IPS-18a (cell line): ENCODE measurements at regions not wholly inside any gene's neighbourhood (a gene's known extent, or its start where the extent isn't known, plus 50 kb on each side); places are given as distances from the start of the nearest gene placed in this dataset.

Source experiments
- H3K27ac ChIP-seq: one replicate; pipeline ENCODE4 v1.5.1; 2013; ENCODE audit warnings: low read length
- H3K27me3 ChIP-seq: one replicate; pipeline ENCODE4 v1.6.1; 2013; ENCODE audit warnings: mild to moderate bottlenecking, low read length; ENCODE audit not compliant: control insufficient read depth, insufficient read depth
- H3K36me3 ChIP-seq: one replicate; pipeline ENCODE4 v1.6.1; 2013; ENCODE audit warnings: low read depth, low read length; ENCODE audit not compliant: control insufficient read depth
- H3K4me1 ChIP-seq: one replicate; pipeline ENCODE4 v1.6.1; 2013; ENCODE audit warnings: low read depth, low read length; ENCODE audit not compliant: control insufficient read depth
- H3K4me3 ChIP-seq: one replicate; pipeline ENCODE4 v1.5.1; 2013; ENCODE audit warnings: low read length
- H3K9ac ChIP-seq: one replicate; pipeline ENCODE4 v1.6.1; 2013; ENCODE audit warnings: mild to moderate bottlenecking, low read length, moderate library complexity
- H3K9me3 ChIP-seq: one replicate; pipeline ENCODE4 v1.6.1; 2013; ENCODE audit warnings: low read depth, low read length; ENCODE audit not compliant: control insufficient read depth

GRCh38 chr2:66050392-66050791 is 384.5 kb upstream of the MEIS1 start:
- Histone ChIP-seq H3K27me3 (no peaks in the 10 kb centered on the region), H3K27ac (no peak overlapping the region), H3K36me3 (no peaks in the 10 kb centered on the region), H3K4me3 (no peak overlapping the region), H3K9me3 (no peaks in the 10 kb centered on the region), H3K9ac (no peak overlapping the region), H3K4me1 (peaks cover 8% of the 10 kb centered on the region)

GRCh38 chr2:66048667-66049066 is 386.3 kb upstream of the MEIS1 start:
- peaks cover 8% of the 10 kb centered on the region for H3K4me1 ChIP-seq
- no peaks in the 10 kb centered on the region for H3K27me3 ChIP-seq
- H3K9ac ChIP-seq, result no peak overlapping the region

GRCh38 chr2:66041902-66042657 is 392.8 kb upstream of the MEIS1 start:
- Histone ChIP-seq H3K27ac (no peak overlapping the region), H3K4me3 (no peak overlapping the region), H3K9ac (no peak overlapping the region), H3K4me1 (no peaks in the 10 kb centered on the region), H3K36me3 (no peaks in the 10 kb centered on the region), H3K27me3 (no peaks in the 10 kb centered on the region), H3K9me3 (no peaks in the 10 kb centered on the region)

More at GRCh38 chr2:66048667-66049066, 386.3 kb upstream of the MEIS1 start:
- Histone ChIP-seq H3K4me3 (no peak overlapping the region), H3K27ac (no peak overlapping the region), H3K36me3 (no peaks in the 10 kb centered on the region), H3K9me3 (no peaks in the 10 kb centered on the region)

DNA sequence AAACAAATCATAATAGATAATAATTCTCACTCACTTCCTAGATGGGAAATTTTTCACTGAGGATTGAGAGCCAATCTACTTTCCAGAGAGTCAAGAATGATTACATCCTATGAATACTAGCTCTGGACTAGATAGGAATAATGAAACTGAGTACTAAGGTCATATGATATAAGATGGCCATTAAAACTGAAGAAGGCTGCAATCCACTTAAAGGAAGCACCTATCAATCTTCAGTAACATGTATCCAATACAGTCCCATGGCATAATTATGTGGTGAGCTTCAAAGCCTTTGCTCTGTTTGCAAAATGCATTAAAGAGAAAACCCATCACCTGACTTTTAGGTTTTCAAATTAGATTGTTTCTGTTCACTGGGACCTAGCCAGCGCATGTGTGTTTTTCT is 398.0 kb upstream of the MEIS1 start:
- no peaks in the 10 kb centered on the region for H3K36me3 ChIP-seq
- no peak overlapping the region for H3K4me3 ChIP-seq
- no peaks in the 10 kb centered on the region for H3K4me1 ChIP-seq
- H3K9ac ChIP-seq, result no peak overlapping the region
- H3K9me3 ChIP-seq, result no peaks in the 10 kb centered on the region
- no peaks in the 10 kb centered on the region for H3K27me3 ChIP-seq
- H3K27ac ChIP-seq, result no peak overlapping the region

DNA sequence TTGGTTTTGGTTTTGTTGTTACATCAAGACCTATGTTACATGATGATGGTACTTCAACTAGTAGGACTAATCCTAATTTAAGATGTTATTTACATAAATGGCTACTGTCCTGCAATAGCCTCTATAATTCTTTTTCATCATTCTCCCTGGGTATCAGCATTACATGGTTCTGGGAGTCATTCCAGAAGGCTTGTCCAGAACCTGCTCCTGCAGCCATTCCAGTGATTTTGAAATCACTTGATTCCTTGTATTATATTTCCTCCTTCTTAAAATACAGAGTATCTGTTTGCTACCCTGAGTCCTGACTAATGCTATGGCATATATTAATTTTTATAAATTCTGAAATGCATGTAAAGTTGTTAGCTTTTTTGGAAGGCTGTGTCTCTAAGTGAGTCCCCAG is 400.5 kb upstream of the MEIS1 start:
- Histone ChIP-seq H3K4me3 (no peak overlapping the region), H3K9me3 (no peaks in the 10 kb centered on the region), H3K36me3 (no peaks in the 10 kb centered on the region), H3K4me1 (no peaks in the 10 kb centered on the region), H3K9ac (no peak overlapping the region), H3K27ac (no peak overlapping the region), H3K27me3 (no peaks in the 10 kb centered on the region)

DNA sequence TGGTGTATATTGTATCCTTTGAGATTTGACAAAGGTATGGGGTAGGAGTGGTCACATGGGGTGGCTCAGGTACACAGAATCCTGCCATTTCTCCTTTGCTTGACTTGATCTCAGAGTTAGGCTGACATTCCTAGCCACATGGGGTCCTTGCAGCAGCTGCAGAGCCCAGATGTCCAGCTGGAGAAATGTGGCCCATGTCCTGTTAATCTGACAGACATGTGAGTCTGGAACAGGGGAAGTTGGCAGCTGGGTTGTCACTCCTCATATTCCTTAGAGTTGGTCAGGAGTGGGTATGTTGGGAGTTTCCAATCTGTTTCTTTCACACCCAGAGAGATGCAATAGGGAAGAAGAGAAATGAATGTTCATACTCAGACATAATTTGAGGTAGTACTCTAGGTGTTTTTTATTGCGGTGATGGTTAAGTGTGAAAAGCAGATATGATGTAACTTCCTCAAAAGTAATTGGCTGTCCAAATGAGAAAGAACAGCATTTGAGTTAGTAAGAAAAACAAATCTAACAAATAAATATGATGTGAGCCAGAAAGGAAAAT is 402.6 kb upstream of the MEIS1 start:
- Histone ChIP-seq H3K9me3 (no peaks in the 10 kb centered on the region), H3K36me3 (no peaks in the 10 kb centered on the region), H3K27me3 (no peaks in the 10 kb centered on the region), H3K4me1 (no peaks in the 10 kb centered on the region), H3K27ac (no peak overlapping the region), H3K4me3 (no peak overlapping the region), H3K9ac (no peak overlapping the region)

DNA sequence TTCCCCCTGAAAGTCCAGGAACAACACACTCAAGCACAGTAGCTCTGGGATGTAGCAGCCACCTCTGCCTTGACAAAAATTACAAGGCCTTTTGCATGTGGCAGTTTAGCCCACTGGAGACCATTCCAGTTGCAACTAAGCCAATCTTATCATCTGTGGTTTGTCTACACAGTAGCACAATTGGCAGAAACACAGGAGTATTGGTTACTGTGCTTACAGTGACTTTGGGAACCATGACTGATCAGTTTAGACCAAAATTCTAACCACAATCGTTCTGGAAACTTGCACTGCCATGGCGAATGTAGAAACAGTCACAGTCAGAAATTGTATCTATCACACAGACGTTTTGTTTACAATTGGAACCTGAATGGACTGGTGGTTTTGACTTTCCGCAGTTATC is 403.7 kb upstream of the MEIS1 start:
- Histone ChIP-seq H3K27ac (no peak overlapping the region), H3K4me3 (no peak overlapping the region), H3K36me3 (no peaks in the 10 kb centered on the region), H3K4me1 (no peaks in the 10 kb centered on the region), H3K9me3 (no peaks in the 10 kb centered on the region), H3K27me3 (no peaks in the 10 kb centered on the region), H3K9ac (no peak overlapping the region)

GRCh38 chr2:66030553-66030952 is 404.4 kb upstream of the MEIS1 start:
- no peak overlapping the region for H3K4me3 ChIP-seq
- no peaks in the 10 kb centered on the region for H3K4me1 ChIP-seq
- H3K36me3 ChIP-seq, result no peaks in the 10 kb centered on the region
- no peaks in the 10 kb centered on the region for H3K9me3 ChIP-seq
- H3K27ac ChIP-seq, result no peak overlapping the region
- H3K9ac ChIP-seq, result no peak overlapping the region
- H3K27me3 ChIP-seq, result no peaks in the 10 kb centered on the region

- no peaks in the 10 kb centered on the region for H3K9me3 ChIP-seq
- H3K36me3 ChIP-seq, result no peaks in the 10 kb centered on the region
- H3K27ac ChIP-seq, result no peak overlapping the region
- H3K4me3 ChIP-seq, result no peak overlapping the region
- no peaks in the 10 kb centered on the region for H3K27me3 ChIP-seq
- H3K4me1 ChIP-seq, result peaks cover 6% of the 10 kb centered on the region
- no peak overlapping the region for H3K9ac ChIP-seq
Measured at GRCh38 chr2:66024391-66024790, 410.5 kb upstream of the MEIS1 start.

DNA sequence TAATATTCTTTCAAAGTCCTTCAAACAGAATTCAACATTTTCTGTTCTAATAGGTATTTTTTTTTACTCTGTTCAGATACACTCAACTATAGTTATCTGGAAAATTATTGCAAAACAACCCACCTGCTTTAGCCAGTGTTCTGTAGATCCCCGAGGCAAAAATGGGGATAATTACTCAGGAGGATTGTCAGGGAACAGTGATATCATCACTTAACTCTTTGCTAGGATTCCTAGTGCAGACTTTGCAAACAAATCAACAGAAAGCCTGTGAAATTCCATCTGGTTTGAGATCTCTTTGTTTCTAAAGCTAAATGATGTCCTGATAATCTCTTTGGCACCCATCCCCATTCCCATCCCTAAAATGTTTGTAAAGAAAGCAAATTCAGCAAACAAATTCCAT is 413.6 kb upstream of the MEIS1 start:
- Histone ChIP-seq H3K27ac (no peak overlapping the region), H3K9ac (no peak overlapping the region), H3K9me3 (no peaks in the 10 kb centered on the region), H3K36me3 (no peaks in the 10 kb centered on the region), H3K4me3 (no peak overlapping the region), H3K4me1 (peaks cover 6% of the 10 kb centered on the region), H3K27me3 (no peaks in the 10 kb centered on the region)

GRCh38 chr2:66017763-66018162 is 417.2 kb upstream of the MEIS1 start:
- no peaks in the 10 kb centered on the region for H3K27me3 ChIP-seq
- no peak overlapping the region for H3K9ac ChIP-seq
- no peak overlapping the region for H3K4me3 ChIP-seq
- no peaks in the 10 kb centered on the region for H3K36me3 ChIP-seq
- H3K4me1 ChIP-seq, result no peaks in the 10 kb centered on the region
- no peak overlapping the region for H3K27ac ChIP-seq
- H3K9me3 ChIP-seq, result no peaks in the 10 kb centered on the region

- Histone ChIP-seq H3K4me1 (no peaks in the 10 kb centered on the region), H3K27me3 (no peaks in the 10 kb centered on the region), H3K9me3 (no peaks in the 10 kb centered on the region), H3K4me3 (no peak overlapping the region), H3K27ac (no peak overlapping the region), H3K36me3 (no peaks in the 10 kb centered on the region), H3K9ac (no peak overlapping the region)
Measured at GRCh38 chr2:66014450-66014849, 420.5 kb upstream of the MEIS1 start.
